Upper lobe of left lung (tissue), 6 donors: ENCODE measurements at regions not wholly inside any gene's neighbourhood (a gene's known extent, or its start where the extent isn't known, plus 50 kb on each side); places are given as distances from the start of the nearest gene placed in this dataset.

Experiments used
- ATAC-seq, 2 donors: fragments of 200-7000 bp; cut with Tn5 transposase; one replicate each; pipeline ENCODE4 v1.9.1; 2022; ENCODE audit warnings: mild to moderate bottlenecking in 2 of 2, moderate library complexity in 2 of 2; ENCODE audit not compliant: low FRiP score in 2 of 2
- DNase-seq, 2 donors: peaks; one replicate each; pipeline ENCODE4 v3.0.0-alpha.2; 2019 to 2020
- H3K27ac ChIP-seq, 4 donors: fragments of 200-600 bp; sonication (generic); one replicate each; pipeline ENCODE4 v1.5.1; 2016 to 2019
- H3K27me3 ChIP-seq, 4 donors: fragments of 200-600 bp; sonication (generic); one replicate each; pipeline ENCODE4 v1.5.1; 2017 to 2019
- H3K36me3 ChIP-seq, 4 donors: fragments of 200-600 bp; sonication (generic); one replicate each; pipeline ENCODE4 v1.5.1; 2016 to 2019
- H3K4me1 ChIP-seq, 4 donors: fragments of 200-600 bp; sonication (generic); one replicate each; pipeline ENCODE4 v1.5.1; 2018 to 2019
- H3K4me3 ChIP-seq, 4 donors: fragments of 200-600 bp; sonication (generic); one replicate each; pipeline ENCODE4 v1.5.1; 2017 to 2019; ENCODE audit warnings: mild to moderate bottlenecking in 2 of 4, moderate library complexity in 1 of 4
- H3K9me3 ChIP-seq, 4 donors: fragments of 200-600 bp; sonication (generic); one replicate each; pipeline ENCODE4 v1.5.1; 2018 to 2019
- CTCF ChIP-seq, 6 experiments: fragments of 450-650 bp in 4 of 6; fragments of 200-600 bp in 2 of 6; sonication (generic) in 2 of 6; IDR thresholded peaks; one replicate each; pipeline ENCODE4 v1.5.1; 2016 to 2019; ENCODE audit warnings: antibody characterized with exemption in 6 of 6
- EP300 ChIP-seq, 4 donors: sonication (generic); formaldehyde crosslinking; IDR thresholded peaks; one replicate each; pipeline ENCODE4 v1.5.1; 2017; ENCODE audit warnings: antibody characterized with exemption in 4 of 4, control low read depth in 2 of 4
- POLR2A ChIP-seq, 4 donors: fragments of 450-650 bp; IDR thresholded peaks; one replicate each; pipeline ENCODE4 v1.5.1; 2016 to 2017; ENCODE audit warnings: antibody characterized with exemption in 4 of 4, mild to moderate bottlenecking in 2 of 4
- POLR2AphosphoS5 ChIP-seq, 2 donors: sonication (generic); formaldehyde crosslinking; IDR thresholded peaks; one replicate each; pipeline ENCODE4 v1.5.1; 2017; ENCODE audit warnings: antibody characterized with exemption in 2 of 2
- WGBS, 2 donors: methylation state at CpG; one replicate each; pipeline ENCODE4 v1.1.5; 2017 to 2018; 5-methylcytosine and 5-hydroxymethylcytosine counted together
- donor health status: DM: no; HTN: no; CAD: no; lungs with moderate emphysema.
- donor health status: DM: no; HTN: yes; CAD: no; lungs with severe emphysema.

GRCh38 chr13:97726664-97727280, 226.7 kb upstream of the IPO5 start:
- Histone ChIP-seq H3K4me3 (no peak overlapping the region), H3K9me3 (no peaks in the 10 kb centered on the region), H3K4me1 (peaks cover 0 to 19% (median 4%) of the 10 kb centered on the region in 4 donors), H3K27ac (peak overlapping the region in 2 of 4 donors; percentile 16 to 31), H3K27me3 (no peaks in the 10 kb centered on the region), H3K36me3 (no peaks in the 10 kb centered on the region)
- TF ChIP-seq POLR2AphosphoS5 (IDR thresholded peaks at IDR 0.05) (no peak), EP300 (IDR thresholded peaks at IDR 0.05) (peak in 1 of 4 donors; percentile 30)
- WGBS, 2 donors: 54 to 57% methylated on average over 4 of the region's 4 CpGs
- peak in 1 of 2 donors; percentile 58 for ATAC-seq
- no peak for DNase-seq

- Histone ChIP-seq H3K27me3 (no peaks in the 10 kb centered on the region), H3K36me3 (no peaks in the 10 kb centered on the region), H3K4me1 (peaks cover 0 to 19% (median 4%) of the 10 kb centered on the region in 4 donors), H3K4me3 (no peak overlapping the region), H3K9me3 (no peaks in the 10 kb centered on the region), H3K27ac (no peak overlapping the region)
- DNase-seq: no peak
- ATAC-seq: peak in 1 of 2 donors; percentile 26
- TF ChIP-seq POLR2AphosphoS5 (IDR thresholded peaks at IDR 0.05) (no peak), EP300 (IDR thresholded peaks at IDR 0.05) (no peak), POLR2A (IDR thresholded peaks at IDR 0.05) (no peak), CTCF (IDR thresholded peaks at IDR 0.05) (no peak)
- WGBS, 2 donors: 90 to 100% methylated on average over 4 of the region's 4 CpGs
Measured at GRCh38 chr13:97727991-97728390, 225.5 kb upstream of the IPO5 start.

GRCh38 chr13:97736436-97736835, 217.0 kb upstream of the IPO5 start:
- Histone ChIP-seq H3K27ac (no peak overlapping the region), H3K4me3 (no peak overlapping the region), H3K36me3 (no peaks in the 10 kb centered on the region), H3K27me3 (no peaks in the 10 kb centered on the region), H3K4me1 (no peaks in the 10 kb centered on the region), H3K9me3 (no peaks in the 10 kb centered on the region)
- DNase-seq: no peak
- no peak for ATAC-seq
- TF ChIP-seq POLR2A (IDR thresholded peaks at IDR 0.05): no peak
- no peak for TF ChIP-seq EP300 (IDR thresholded peaks at IDR 0.05)
- no peak for TF ChIP-seq CTCF (IDR thresholded peaks at IDR 0.05)
- TF ChIP-seq POLR2AphosphoS5 (IDR thresholded peaks at IDR 0.05): no peak
- WGBS, 2 donors: 81 to 83% methylated on average over 5 of the region's 5 CpGs

- Histone ChIP-seq H3K4me1 (no peaks in the 10 kb centered on the region), H3K36me3 (no peaks in the 10 kb centered on the region), H3K4me3 (no peak overlapping the region), H3K27ac (no peak overlapping the region), H3K9me3 (no peaks in the 10 kb centered on the region), H3K27me3 (no peaks in the 10 kb centered on the region)
- WGBS, 2 donors: 76 to 93% methylated on average over 2 of the region's 2 CpGs
- ATAC-seq (no peak), DNase-seq (no peak)
- TF ChIP-seq CTCF (IDR thresholded peaks at IDR 0.05) (no peak), EP300 (IDR thresholded peaks at IDR 0.05) (no peak), POLR2AphosphoS5 (IDR thresholded peaks at IDR 0.05) (no peak)
Measured at GRCh38 chr13:97742084-97742483, 211.4 kb upstream of the IPO5 start.

- peak overlapping the region in 1 of 4 donors; percentile 23 for H3K27ac ChIP-seq
- peak in 1 of 4 donors; percentile 35 for TF ChIP-seq EP300 (IDR thresholded peaks at IDR 0.05)
- no peak for TF ChIP-seq POLR2AphosphoS5 (IDR thresholded peaks at IDR 0.05)
- H3K9me3 ChIP-seq: no peaks in the 10 kb centered on the region
- H3K36me3 ChIP-seq: no peaks in the 10 kb centered on the region
- no peak overlapping the region for H3K4me3 ChIP-seq
- no peaks in the 10 kb centered on the region for H3K27me3 ChIP-seq
- DNase-seq: no peak
- no peaks in the 10 kb centered on the region for H3K4me1 ChIP-seq
- no peak for ATAC-seq
- WGBS, 2 donors: 64 to 75% methylated on average over 3 of the region's 3 CpGs
Measured at GRCh38 chr13:97743938-97744337, 209.5 kb upstream of the IPO5 start.

- 83% methylated on average over 5 to 6 of the region's 6 CpGs for WGBS, 2 donors
- Histone ChIP-seq H3K4me1 (no peaks in the 10 kb centered on the region), H3K36me3 (no peaks in the 10 kb centered on the region), H3K27ac (no peak overlapping the region), H3K27me3 (no peaks in the 10 kb centered on the region), H3K4me3 (no peak overlapping the region), H3K9me3 (no peaks in the 10 kb centered on the region)
- ATAC-seq (peak in 1 of 2 donors; percentile 31), DNase-seq (no peak)
- TF ChIP-seq POLR2A (IDR thresholded peaks at IDR 0.05) (no peak), CTCF (IDR thresholded peaks at IDR 0.05) (no peak), EP300 (IDR thresholded peaks at IDR 0.05) (no peak), POLR2AphosphoS5 (IDR thresholded peaks at IDR 0.05) (no peak)
Measured at GRCh38 chr13:97746649-97747048, 206.8 kb upstream of the IPO5 start.
